ENCODE measurements at regions not wholly inside any gene's neighbourhood (a gene's known extent, or its start where the extent isn't known, plus 50 kb on each side); places are given as distances from the start of the nearest gene placed in this dataset.

GRCh38 chr12:77492536-77492935 is 338.2 kb upstream of the NAV3 start:
- TF ChIP-seq CTCF (IDR thresholded peaks at IDR 0.05) (no peak), POLR2AphosphoS5 (IDR thresholded peaks at IDR 0.05; ENCODE audit: low read depth, low read length) (no peak), REST (IDR thresholded peaks at IDR 0.05; ENCODE audit: insufficient read depth in 1 of 2, low read depth in 2 of 2, low read length in 1 of 2) (no peak), TCF7L2 (IDR thresholded peaks at IDR 0.05; ENCODE audit: low read depth, low read length) (no peak)

Data from Panc1 (cell line).